ENCODE measurements at regions not wholly inside any gene's neighbourhood (a gene's known extent, or its start where the extent isn't known, plus 50 kb on each side); places are given as distances from the start of the nearest gene placed in this dataset.

GRCh38 chr10:78763651-78764395 lies 304.9 kb upstream of the ZMIZ1 start:
- Histone ChIP-seq H3K9me3 (replicated peaks in 1 of 2; ENCODE audit: control insufficient read depth in 2 of 2, insufficient read depth in 1 of 2, low read depth in 1 of 2, low read length in 2 of 2) (no peaks in the 10 kb centered on the region), H2AK5ac (ENCODE audit: low read depth, low read length) (no peak overlapping the region), H4K8ac (ENCODE audit: low read depth, low read length) (no peak overlapping the region), H3K14ac (ENCODE audit: low read length) (no peak overlapping the region), H2BK120ac (ENCODE audit: low read depth, low read length) (no peak overlapping the region), H2BK5ac (ENCODE audit: low read length) (no peak overlapping the region), H2BK12ac (ENCODE audit: low read length) (no peak overlapping the region), H2BK15ac (ENCODE audit: low read length) (peak overlapping the region; percentile 18), H3K9ac (ENCODE audit: low read depth, low read length, poor library complexity) (no peak overlapping the region), H4K91ac (ENCODE audit: low read depth, low read length, poor library complexity) (no peak overlapping the region), H3K18ac (ENCODE audit: low read length) (peak overlapping the region; percentile 4), H2AFZ (ENCODE audit: low read length) (no peak overlapping the region), H3K4me1 (ENCODE audit: control insufficient read depth in 2 of 2, insufficient read depth in 1 of 2, low read depth in 1 of 2, low read length in 2 of 2) (peaks cover 6 to 14% of the 10 kb centered on the region in 2 donors), H3K27me3 (ENCODE audit: control insufficient read depth in 3 of 3, insufficient read depth in 3 of 3, low read depth in 1 of 3, low read length in 3 of 3) (no peaks in the 10 kb centered on the region), H3K4me3 (ENCODE audit: low read length in 2 of 2) (no peak overlapping the region), H3K23ac (ENCODE audit: low read depth, low read length, poor library complexity) (no peak overlapping the region), H3K79me1 (ENCODE audit: low read depth, low read length) (no peaks in the 10 kb centered on the region), H3K4ac (ENCODE audit: low read length) (no peak overlapping the region), H3K27ac (replicated peaks; ENCODE audit: low read length) (no peak overlapping the region), H3K4me2 (ENCODE audit: insufficient read depth, low read length, poor library complexity, severe bottlenecking) (no peak overlapping the region), H3K36me3 (replicated peaks in 1 of 2; ENCODE audit: control insufficient read depth in 2 of 2, insufficient read depth in 2 of 2, low read length in 2 of 2) (no peaks in the 10 kb centered on the region)
- no peak for DNase-seq (ENCODE audit: low spot score)
- WGBS, 2 donors (ENCODE audit: extremely low coverage in 2 of 2, insufficient read length in 2 of 2, insufficient replicate concordance in 1 of 2): no CpG with 5 or more reads among the region's 10 CpGs

- no CpG with 5 or more reads among the region's 5 CpGs for WGBS, 2 donors (ENCODE audit: extremely low coverage in 2 of 2, insufficient read length in 2 of 2, insufficient replicate concordance in 1 of 2)
- no peak for DNase-seq (ENCODE audit: low spot score)
- H4K8ac ChIP-seq (ENCODE audit: low read depth, low read length): no peak overlapping the region
- no peak overlapping the region for H4K91ac ChIP-seq (ENCODE audit: low read depth, low read length, poor library complexity)
- H2BK5ac ChIP-seq (ENCODE audit: low read length): no peak overlapping the region
- no peaks in the 10 kb centered on the region for H3K9me3 ChIP-seq (replicated peaks in 1 of 2; ENCODE audit: control insufficient read depth in 2 of 2, insufficient read depth in 1 of 2, low read depth in 1 of 2, low read length in 2 of 2)
- H3K27ac ChIP-seq (replicated peaks; ENCODE audit: low read length): no peak overlapping the region
- no peak overlapping the region for H2BK15ac ChIP-seq (ENCODE audit: low read length)
- H3K4me1 ChIP-seq (ENCODE audit: control insufficient read depth in 2 of 2, insufficient read depth in 1 of 2, low read depth in 1 of 2, low read length in 2 of 2): peaks cover 8 to 18% of the 10 kb centered on the region in 2 donors
- no peak overlapping the region for H2BK120ac ChIP-seq (ENCODE audit: low read depth, low read length)
- no peak overlapping the region for H3K18ac ChIP-seq (ENCODE audit: low read length)
- peak overlapping the region; percentile 55 for H2AFZ ChIP-seq (ENCODE audit: low read length)
- no peak overlapping the region for H3K4ac ChIP-seq (ENCODE audit: low read length)
- no peaks in the 10 kb centered on the region for H3K27me3 ChIP-seq (ENCODE audit: control insufficient read depth in 3 of 3, insufficient read depth in 3 of 3, low read depth in 1 of 3, low read length in 3 of 3)
- H3K14ac ChIP-seq (ENCODE audit: low read length): no peak overlapping the region
- no peaks in the 10 kb centered on the region for H3K36me3 ChIP-seq (replicated peaks in 1 of 2; ENCODE audit: control insufficient read depth in 2 of 2, insufficient read depth in 2 of 2, low read length in 2 of 2)
- H3K4me2 ChIP-seq (ENCODE audit: insufficient read depth, low read length, poor library complexity, severe bottlenecking): no peak overlapping the region
- H3K4me3 ChIP-seq (ENCODE audit: low read length in 2 of 2): no peak overlapping the region
- no peak overlapping the region for H3K23ac ChIP-seq (ENCODE audit: low read depth, low read length, poor library complexity)
- H3K79me1 ChIP-seq (ENCODE audit: low read depth, low read length): no peaks in the 10 kb centered on the region
- H3K9ac ChIP-seq (ENCODE audit: low read depth, low read length, poor library complexity): no peak overlapping the region
- H2BK12ac ChIP-seq (ENCODE audit: low read length): no peak overlapping the region
- H2AK5ac ChIP-seq (ENCODE audit: low read depth, low read length): peak overlapping the region; percentile 64
Observed at GRCh38 chr10:78764436-78764835, 304.3 kb upstream of the ZMIZ1 start.

GRCh38 chr10:78764846-78765430 lies 303.8 kb upstream of the ZMIZ1 start:
- Histone ChIP-seq H2BK120ac (ENCODE audit: low read depth, low read length) (no peak overlapping the region), H3K79me1 (ENCODE audit: low read depth, low read length) (no peaks in the 10 kb centered on the region), H3K18ac (ENCODE audit: low read length) (peak overlapping the region; percentile 31), H2BK15ac (ENCODE audit: low read length) (no peak overlapping the region), H2BK12ac (ENCODE audit: low read length) (no peak overlapping the region), H2AK5ac (ENCODE audit: low read depth, low read length) (peak overlapping the region; percentile 64), H2BK5ac (ENCODE audit: low read length) (no peak overlapping the region), H3K4ac (ENCODE audit: low read length) (no peak overlapping the region), H3K27me3 (ENCODE audit: control insufficient read depth in 3 of 3, insufficient read depth in 3 of 3, low read depth in 1 of 3, low read length in 3 of 3) (no peaks in the 10 kb centered on the region), H3K4me3 (ENCODE audit: low read length in 2 of 2) (no peak overlapping the region), H3K23ac (ENCODE audit: low read depth, low read length, poor library complexity) (no peak overlapping the region), H2AFZ (ENCODE audit: low read length) (peak overlapping the region; percentile 55), H4K8ac (ENCODE audit: low read depth, low read length) (no peak overlapping the region), H3K4me2 (ENCODE audit: insufficient read depth, low read length, poor library complexity, severe bottlenecking) (no peak overlapping the region), H3K27ac (replicated peaks; ENCODE audit: low read length) (no peak overlapping the region), H3K36me3 (replicated peaks in 1 of 2; ENCODE audit: control insufficient read depth in 2 of 2, insufficient read depth in 2 of 2, low read length in 2 of 2) (no peaks in the 10 kb centered on the region), H3K14ac (ENCODE audit: low read length) (no peak overlapping the region), H3K9ac (ENCODE audit: low read depth, low read length, poor library complexity) (no peak overlapping the region), H3K9me3 (replicated peaks in 1 of 2; ENCODE audit: control insufficient read depth in 2 of 2, insufficient read depth in 1 of 2, low read depth in 1 of 2, low read length in 2 of 2) (no peaks in the 10 kb centered on the region), H3K4me1 (ENCODE audit: control insufficient read depth in 2 of 2, insufficient read depth in 1 of 2, low read depth in 1 of 2, low read length in 2 of 2) (peaks cover 8 to 18% of the 10 kb centered on the region in 2 donors), H4K91ac (ENCODE audit: low read depth, low read length, poor library complexity) (no peak overlapping the region)
- WGBS, 2 donors (ENCODE audit: extremely low coverage in 2 of 2, insufficient read length in 2 of 2, insufficient replicate concordance in 1 of 2): no CpG with 5 or more reads among the region's 4 CpGs
- no peak for DNase-seq (ENCODE audit: low spot score)

GRCh38 chr10:78765726-78766335 lies 302.9 kb upstream of the ZMIZ1 start:
- Histone ChIP-seq H3K18ac (ENCODE audit: low read length) (peak overlapping the region; percentile 44), H3K27ac (replicated peaks; ENCODE audit: low read length) (no peak overlapping the region), H3K4me2 (ENCODE audit: insufficient read depth, low read length, poor library complexity, severe bottlenecking) (no peak overlapping the region), H2BK12ac (ENCODE audit: low read length) (no peak overlapping the region), H2BK120ac (ENCODE audit: low read depth, low read length) (no peak overlapping the region), H3K9ac (ENCODE audit: low read depth, low read length, poor library complexity) (no peak overlapping the region), H3K4me1 (ENCODE audit: control insufficient read depth in 2 of 2, insufficient read depth in 1 of 2, low read depth in 1 of 2, low read length in 2 of 2) (peaks cover 8 to 18% of the 10 kb centered on the region in 2 donors), H3K4me3 (ENCODE audit: low read length in 2 of 2) (no peak overlapping the region), H2AFZ (ENCODE audit: low read length) (no peak overlapping the region), H3K36me3 (replicated peaks in 1 of 2; ENCODE audit: control insufficient read depth in 2 of 2, insufficient read depth in 2 of 2, low read length in 2 of 2) (no peaks in the 10 kb centered on the region), H3K23ac (ENCODE audit: low read depth, low read length, poor library complexity) (no peak overlapping the region), H3K4ac (ENCODE audit: low read length) (no peak overlapping the region), H3K9me3 (replicated peaks in 1 of 2; ENCODE audit: control insufficient read depth in 2 of 2, insufficient read depth in 1 of 2, low read depth in 1 of 2, low read length in 2 of 2) (peaks cover 0 to 2% of the 10 kb centered on the region in 2 donors), H4K8ac (ENCODE audit: low read depth, low read length) (no peak overlapping the region), H3K27me3 (ENCODE audit: control insufficient read depth in 3 of 3, insufficient read depth in 3 of 3, low read depth in 1 of 3, low read length in 3 of 3) (no peaks in the 10 kb centered on the region), H3K79me1 (ENCODE audit: low read depth, low read length) (no peaks in the 10 kb centered on the region), H3K14ac (ENCODE audit: low read length) (no peak overlapping the region), H2BK15ac (ENCODE audit: low read length) (no peak overlapping the region), H2AK5ac (ENCODE audit: low read depth, low read length) (no peak overlapping the region), H2BK5ac (ENCODE audit: low read length) (no peak overlapping the region), H4K91ac (ENCODE audit: low read depth, low read length, poor library complexity) (no peak overlapping the region)
- no CpG with 5 or more reads among the region's 16 CpGs for WGBS, 2 donors (ENCODE audit: extremely low coverage in 2 of 2, insufficient read length in 2 of 2, insufficient replicate concordance in 1 of 2)
- DNase-seq (ENCODE audit: low spot score): no peak

Data from neuronal stem cell (in vitro differentiated cells).